Effector memory CD8-positive, alpha-beta T cell (primary cell): ENCODE measurements at regions not wholly inside any gene's neighbourhood (a gene's known extent, or its start where the extent isn't known, plus 50 kb on each side); places are given as distances from the start of the nearest gene placed in this dataset.

Experiments used
- ATAC-seq: fragments of 150-1000 bp; cut with Tn5 transposase; replicated peaks from 2 replicates; pipeline ENCODE4 v1.10.0; 2021; ENCODE audit warnings: mild to moderate bottlenecking, moderate library complexity
- DNase-seq, 3 experiments: peaks; one replicate each; pipeline ENCODE4 v3.0.0; 2021
- H3K27ac Mint-ChIP-seq, 2 donors: one replicate each; pipeline ENCODE4 v1.8.0; 2022; ENCODE audit warnings: mild to moderate bottlenecking in 2 of 2, mixed read lengths in 2 of 2, moderate library complexity in 2 of 2
- H3K27me3 Mint-ChIP-seq, 2 donors: one replicate each; pipeline ENCODE4 v1.8.0; 2022; ENCODE audit warnings: mixed read lengths in 2 of 2
- H3K36me3 Mint-ChIP-seq: one replicate; pipeline ENCODE4 v1.8.0; 2022; ENCODE audit warnings: mild to moderate bottlenecking, moderate library complexity, mixed read lengths; ENCODE audit not compliant: insufficient read depth
- H3K4me1 Mint-ChIP-seq, 2 donors: one replicate each; pipeline ENCODE4 v1.8.0; 2022; ENCODE audit warnings: low read depth in 2 of 2, mixed read lengths in 2 of 2
- H3K4me3 Mint-ChIP-seq, 2 donors: one replicate each; pipeline ENCODE4 v1.8.0; 2022; ENCODE audit warnings: mild to moderate bottlenecking in 2 of 2, mixed read lengths in 2 of 2, moderate library complexity in 2 of 2
- H3K9me3 Mint-ChIP-seq, 2 donors: one replicate each; pipeline ENCODE4 v1.8.0; 2022; ENCODE audit warnings: mixed read lengths in 2 of 2

DNA sequence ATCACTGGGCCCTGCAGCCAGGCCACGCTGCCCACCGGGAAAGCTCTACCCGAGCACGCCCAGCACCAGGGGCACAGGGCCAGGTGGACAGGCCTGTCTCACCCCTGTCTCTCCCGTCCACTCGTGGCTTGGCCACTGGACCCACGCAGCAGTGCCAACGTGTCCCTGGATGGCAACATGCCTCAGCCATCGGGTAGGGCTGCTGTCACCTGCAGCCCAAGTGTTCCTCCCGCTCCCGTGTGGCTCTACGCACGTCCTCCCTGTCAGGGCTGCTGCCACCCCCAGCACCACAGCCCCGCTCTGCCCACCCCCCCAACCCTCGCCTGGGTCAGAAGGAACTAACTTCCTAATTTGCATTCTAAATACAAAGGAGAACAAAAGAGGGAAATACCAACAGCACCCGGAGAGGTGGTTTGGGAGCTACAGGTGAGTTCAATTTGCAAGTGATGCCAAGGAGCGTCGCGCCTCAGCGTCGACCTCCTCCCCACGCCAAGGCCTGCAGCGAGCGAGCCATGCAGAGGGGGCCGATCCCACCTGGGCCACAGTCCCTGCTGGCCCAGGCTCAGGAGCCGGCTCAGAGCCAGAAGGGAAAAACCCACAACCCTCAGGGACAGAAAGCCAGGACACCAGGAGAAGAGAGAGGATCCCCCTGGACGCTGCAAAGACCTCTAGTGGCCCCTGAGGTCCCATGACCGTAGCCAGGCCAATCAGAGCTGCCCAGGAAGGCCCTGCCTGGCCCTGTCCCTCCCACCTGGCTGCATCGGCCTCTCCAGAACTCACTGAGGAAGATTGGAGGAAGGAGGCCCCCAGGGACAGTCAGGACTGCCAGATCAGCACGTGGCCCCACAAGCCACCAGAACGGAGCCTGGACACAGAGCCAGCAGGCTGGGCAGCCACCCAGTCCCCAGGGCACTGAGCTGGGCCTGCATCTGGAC, 128.4 kb upstream of the SPACA7 start:
- Mint-ChIP-seq H3K9me3 (no peaks in the 10 kb centered on the region), H3K4me3 (no peak overlapping the region), H3K36me3 (no peaks in the 10 kb centered on the region), H3K4me1 (no peaks in the 10 kb centered on the region), H3K27me3 (peaks cover 0 to 28% of the 10 kb centered on the region in 2 donors), H3K27ac (no peak overlapping the region)
- ATAC-seq: no peak
- DNase-seq: no peak

DNA sequence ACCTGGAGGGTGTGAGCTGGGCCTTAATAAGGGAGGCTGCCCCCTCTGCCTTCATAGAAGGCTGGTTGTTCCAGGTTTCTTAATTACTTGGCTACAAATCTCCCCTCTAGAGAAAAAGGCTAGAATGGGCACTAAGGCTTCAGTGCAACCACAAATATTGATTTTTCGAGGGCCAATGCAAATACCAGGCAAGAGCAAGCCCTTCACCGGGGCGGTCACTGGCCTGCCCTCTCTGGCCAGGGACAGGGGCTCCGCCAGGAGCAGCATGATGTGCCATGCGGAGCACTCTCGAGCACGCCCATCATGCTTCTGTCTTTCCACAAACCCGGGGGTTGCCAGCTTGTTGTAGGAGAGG, 127.8 kb upstream of the SPACA7 start:
- no peaks in the 10 kb centered on the region for H3K9me3 Mint-ChIP-seq

DNA sequence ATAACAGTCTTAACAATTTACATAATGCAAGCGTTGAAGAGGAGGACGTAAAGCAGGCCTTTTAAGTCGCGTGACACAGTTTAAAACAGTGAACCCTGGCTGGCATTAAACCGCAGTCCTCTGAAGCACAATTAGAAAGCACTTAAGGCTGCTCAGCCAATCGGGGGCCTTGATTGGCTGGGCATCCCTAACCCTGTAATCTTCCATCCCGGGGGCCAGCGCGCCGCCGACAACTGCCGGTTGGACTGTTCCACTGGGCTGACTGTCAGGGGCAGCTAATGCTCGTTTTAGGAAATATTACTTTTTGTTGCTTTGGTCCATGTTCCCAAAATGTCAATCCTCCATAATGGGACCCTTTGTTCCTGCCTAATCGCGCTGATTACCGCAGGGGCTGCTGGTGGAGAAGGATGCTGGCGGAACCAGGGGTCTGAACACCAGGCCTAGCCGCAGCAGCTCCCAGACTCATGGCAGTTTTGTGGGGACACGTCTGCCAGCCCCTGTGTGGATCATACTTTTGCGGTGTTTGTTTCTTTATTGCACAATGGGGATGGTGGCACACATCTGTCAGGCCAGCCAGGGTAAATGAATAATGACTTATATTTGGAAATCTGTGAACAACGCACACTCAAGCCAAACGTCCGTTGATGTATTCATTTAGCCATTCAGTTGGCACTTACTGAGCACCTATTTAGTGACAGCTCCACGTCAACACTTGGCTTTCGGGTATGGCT, 127.1 kb upstream of the SPACA7 start:
- H3K4me3 Mint-ChIP-seq: no peak overlapping the region
- DNase-seq (no peak), ATAC-seq (no peak)
- no peaks in the 10 kb centered on the region for H3K36me3 Mint-ChIP-seq
- H3K9me3 Mint-ChIP-seq: no peaks in the 10 kb centered on the region
- peaks cover 6 to 40% of the 10 kb centered on the region in 2 donors for H3K27me3 Mint-ChIP-seq
- H3K4me1 Mint-ChIP-seq: no peaks in the 10 kb centered on the region
- H3K27ac Mint-ChIP-seq: no peak overlapping the region

More for the DNA sequence above, 127.8 kb upstream of the SPACA7 start:
- no peak overlapping the region for H3K27ac Mint-ChIP-seq
- no peaks in the 10 kb centered on the region for H3K36me3 Mint-ChIP-seq
- peaks cover 0 to 34% of the 10 kb centered on the region in 2 donors for H3K27me3 Mint-ChIP-seq
- H3K4me3 Mint-ChIP-seq: no peak overlapping the region
- no peak for DNase-seq
- ATAC-seq: no peak
- H3K4me1 Mint-ChIP-seq: no peaks in the 10 kb centered on the region

DNA sequence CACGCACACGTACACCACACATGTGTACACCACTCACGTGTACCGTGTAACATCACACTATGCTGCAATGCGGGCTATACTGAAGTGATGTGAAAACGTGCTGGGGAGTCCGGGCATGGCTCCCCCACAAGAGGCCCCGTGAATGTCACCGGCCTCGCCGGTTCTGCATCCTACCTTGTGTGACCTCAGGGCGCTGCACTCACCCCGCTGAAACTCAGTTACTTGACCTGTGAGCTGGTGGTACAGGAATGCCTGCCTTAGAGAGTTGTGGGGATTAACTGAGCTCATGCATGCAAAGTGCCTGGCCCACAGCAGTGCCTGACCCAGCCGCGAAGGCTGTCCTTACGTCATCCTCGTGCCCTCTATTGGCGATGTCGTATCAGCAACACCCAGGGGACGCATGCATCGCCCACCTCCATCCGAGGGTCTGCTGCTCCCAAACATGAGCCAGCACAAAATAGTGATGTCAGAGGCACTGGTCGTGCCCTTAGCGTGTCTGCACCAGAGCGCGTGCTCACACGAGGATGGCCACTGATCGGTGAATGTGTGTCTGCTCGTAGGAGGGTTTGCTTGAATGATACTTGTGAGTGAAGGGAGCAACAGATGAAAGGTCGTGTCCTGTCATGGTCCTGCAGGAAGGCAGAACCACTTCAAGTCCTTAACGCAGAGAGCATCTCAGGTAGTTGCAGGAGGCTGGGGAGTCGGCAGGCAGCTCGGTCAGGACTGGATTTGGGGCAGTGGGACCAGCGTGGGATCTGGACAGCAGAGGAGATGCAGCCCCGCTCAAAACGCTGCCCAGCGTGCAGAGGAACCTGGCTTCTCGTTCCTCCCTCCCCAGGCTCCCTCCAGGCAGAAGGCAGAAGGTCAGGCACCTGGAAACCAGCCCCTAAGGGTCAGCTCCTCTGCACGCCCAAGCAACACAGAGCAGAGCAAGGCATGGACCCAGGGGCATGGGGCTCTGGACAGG, 126.2 kb upstream of the SPACA7 start:
- H3K27ac Mint-ChIP-seq: no peak overlapping the region
- H3K27me3 Mint-ChIP-seq: peaks cover 8 to 45% of the 10 kb centered on the region in 2 donors
- ATAC-seq (no peak), DNase-seq (no peak)
- no peaks in the 10 kb centered on the region for H3K4me1 Mint-ChIP-seq
- no peak overlapping the region for H3K4me3 Mint-ChIP-seq
- H3K36me3 Mint-ChIP-seq: no peaks in the 10 kb centered on the region
- H3K9me3 Mint-ChIP-seq: no peaks in the 10 kb centered on the region

DNA sequence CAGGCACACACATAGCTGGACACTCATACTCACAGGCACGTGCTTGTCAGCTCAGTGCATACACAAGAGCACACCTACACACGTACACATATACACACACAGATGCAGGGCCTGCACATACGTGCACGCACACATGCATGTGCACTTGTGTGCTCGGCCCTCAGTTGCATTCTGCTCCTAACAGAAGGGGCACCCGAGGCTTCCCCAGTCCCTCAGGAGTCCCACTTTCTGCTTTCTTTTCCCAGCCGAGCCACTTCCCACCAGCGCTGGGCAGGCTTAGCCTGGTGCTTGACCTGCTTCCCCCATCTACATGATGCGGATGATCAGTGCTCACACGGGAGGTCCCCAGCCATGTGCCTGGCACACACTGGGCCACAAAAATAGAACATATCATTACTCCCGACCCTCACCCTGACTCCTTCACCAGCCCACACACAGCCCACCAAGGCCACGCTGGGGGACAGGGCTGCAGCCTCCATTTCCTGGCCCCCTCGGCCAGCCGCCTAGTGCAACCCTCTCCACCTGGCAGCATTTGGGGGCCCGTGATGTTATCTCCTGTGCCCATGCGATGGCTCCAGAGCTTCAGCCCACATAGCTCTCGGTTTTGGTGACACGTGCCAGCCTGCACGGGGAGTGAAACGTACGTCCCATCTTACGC, 125.2 kb upstream of the SPACA7 start:
- Mint-ChIP-seq H3K36me3 (no peaks in the 10 kb centered on the region), H3K4me1 (no peaks in the 10 kb centered on the region), H3K27me3 (peaks cover 13 to 50% of the 10 kb centered on the region in 2 donors), H3K27ac (no peak overlapping the region), H3K4me3 (no peak overlapping the region), H3K9me3 (no peaks in the 10 kb centered on the region)
- no peak for ATAC-seq
- DNase-seq: no peak

DNA sequence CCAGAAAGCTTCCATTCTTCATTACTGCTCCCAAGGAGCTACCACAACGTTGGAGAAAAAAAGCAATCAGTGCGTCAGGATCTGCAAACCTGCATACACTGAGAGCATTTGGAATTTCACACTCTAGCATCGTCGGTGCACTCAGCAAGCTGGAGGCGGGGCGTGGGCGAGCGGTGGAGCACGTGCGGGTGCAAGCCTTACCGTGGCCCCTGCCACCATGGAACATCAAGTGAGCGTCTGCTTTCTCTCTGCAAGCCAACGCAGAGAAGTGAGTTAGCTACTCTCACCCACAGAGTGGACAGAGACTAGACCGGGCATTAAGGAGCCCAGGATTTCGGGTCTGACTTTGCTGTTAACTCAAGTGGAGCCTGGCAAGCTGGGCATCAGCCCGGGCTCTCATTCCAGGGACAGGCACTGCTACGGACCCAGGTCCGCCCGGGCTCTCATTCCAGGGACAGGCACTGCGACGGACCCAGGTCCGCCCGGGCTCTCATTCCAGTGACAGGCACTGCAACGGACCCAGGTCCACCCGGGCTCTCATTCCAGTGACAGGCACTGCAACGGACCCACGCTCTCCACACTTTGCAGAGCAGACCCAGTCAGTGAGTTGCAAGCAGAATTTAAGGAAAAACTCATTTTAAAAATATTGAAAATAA, 124.1 kb upstream of the SPACA7 start:
- H3K9me3 Mint-ChIP-seq: no peaks in the 10 kb centered on the region
- no peaks in the 10 kb centered on the region for H3K36me3 Mint-ChIP-seq
- H3K4me3 Mint-ChIP-seq: no peak overlapping the region
- ATAC-seq (no peak), DNase-seq (no peak)
- no peak overlapping the region for H3K27ac Mint-ChIP-seq
- H3K27me3 Mint-ChIP-seq: peaks cover 13 to 50% of the 10 kb centered on the region in 2 donors
- H3K4me1 Mint-ChIP-seq: no peaks in the 10 kb centered on the region

DNA sequence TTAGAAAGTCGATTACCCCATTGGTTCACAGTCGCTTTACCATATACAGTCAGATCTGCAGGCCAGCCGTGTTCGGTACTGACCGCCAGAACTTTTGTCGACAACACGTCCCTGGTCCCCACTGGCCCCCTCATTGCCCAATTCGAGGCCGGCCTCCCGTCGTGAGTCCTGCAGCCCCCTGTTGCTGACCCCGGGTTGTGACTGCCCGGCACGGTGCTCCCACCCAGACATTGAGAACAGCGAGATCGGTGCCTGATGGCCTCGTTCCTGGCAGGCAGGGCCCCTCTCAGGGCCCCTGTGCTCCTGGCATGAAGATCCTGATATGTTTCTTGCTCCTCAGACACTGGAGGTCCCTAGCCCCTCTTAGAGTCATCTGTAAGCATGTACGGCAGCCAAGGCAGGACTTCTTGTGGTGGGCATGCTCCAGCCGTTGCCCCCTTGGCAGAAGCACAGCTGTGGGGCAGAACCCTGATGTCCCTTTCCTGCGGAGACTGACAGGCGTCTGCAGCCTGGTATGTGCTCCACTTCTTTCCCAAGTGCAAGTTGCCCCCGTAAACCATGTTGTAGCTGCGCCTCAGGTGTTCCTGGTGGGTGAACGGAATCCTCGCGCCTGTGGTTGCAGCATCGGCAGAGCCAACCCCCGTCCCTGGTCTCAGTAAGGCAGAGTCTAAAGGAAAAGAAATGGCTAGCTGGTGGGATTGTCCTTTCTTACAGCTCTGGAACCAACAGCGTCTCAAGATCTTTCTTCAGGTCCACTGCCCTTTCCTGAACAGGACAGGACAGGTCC, 123.2 kb upstream of the SPACA7 start:
- Mint-ChIP-seq H3K4me1 (no peaks in the 10 kb centered on the region), H3K4me3 (no peak overlapping the region), H3K36me3 (no peaks in the 10 kb centered on the region), H3K27ac (no peak overlapping the region), H3K27me3 (peaks cover 13 to 50% of the 10 kb centered on the region in 2 donors), H3K9me3 (no peaks in the 10 kb centered on the region)
- DNase-seq (no peak), ATAC-seq (no peak)

DNA sequence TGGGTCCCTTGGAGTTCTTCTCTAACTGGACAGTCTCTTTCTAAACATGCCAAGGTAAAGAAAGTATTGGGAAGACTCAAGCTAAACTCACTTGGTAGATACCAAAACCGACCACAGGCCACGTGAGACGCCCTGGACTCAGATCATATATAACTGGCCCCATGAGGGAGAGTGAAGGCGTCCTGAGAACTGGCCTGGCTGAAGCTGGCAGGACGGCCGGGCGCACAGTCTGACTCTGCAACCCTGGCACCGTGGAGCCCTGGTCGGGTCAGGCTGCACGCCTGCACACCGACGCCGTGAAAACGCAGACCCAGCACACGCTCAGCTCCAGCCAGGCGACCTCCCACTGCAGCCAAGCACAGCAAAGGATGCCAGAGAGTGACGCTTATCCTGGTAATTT, 122.5 kb upstream of the SPACA7 start:
- no peak for ATAC-seq
- no peaks in the 10 kb centered on the region for H3K36me3 Mint-ChIP-seq

DNA sequence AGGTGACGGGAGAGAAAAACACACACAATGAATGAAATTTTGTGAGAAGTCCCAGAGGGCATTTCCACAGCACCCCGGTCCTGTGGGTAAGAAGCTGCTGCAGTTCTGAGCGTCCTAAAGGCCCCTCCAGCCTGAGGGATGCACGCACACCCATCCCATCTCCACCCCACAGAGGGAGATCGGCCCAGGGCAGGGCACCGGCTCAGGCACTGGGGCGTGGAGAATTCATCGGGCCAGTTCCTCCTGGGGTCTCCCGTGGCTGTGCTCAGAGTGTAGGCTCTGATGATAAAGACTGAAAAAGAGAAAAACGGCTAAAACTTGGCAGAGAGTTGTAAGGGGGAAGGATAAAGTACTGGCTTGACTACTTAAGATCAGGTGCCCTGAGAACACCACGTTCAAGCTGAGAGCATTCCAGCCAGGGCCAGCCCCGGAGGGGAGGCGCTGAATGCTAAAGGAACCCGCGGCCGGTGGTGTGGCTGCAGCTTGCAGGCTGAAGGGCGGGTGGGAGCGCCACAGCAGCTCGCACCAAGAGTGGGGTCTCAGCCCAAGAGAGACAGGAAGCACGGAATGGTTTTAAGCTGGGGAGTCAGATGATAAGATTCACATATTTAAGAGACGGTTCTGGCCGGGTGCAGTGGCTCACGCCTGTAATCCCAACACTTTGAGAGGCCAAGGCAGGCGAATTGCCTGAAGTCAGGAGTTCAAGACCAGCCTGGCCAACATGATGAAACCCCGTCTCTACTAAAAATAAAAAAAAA, 121.9 kb upstream of the SPACA7 start:
- Mint-ChIP-seq H3K9me3 (no peaks in the 10 kb centered on the region), H3K27me3 (peaks cover 13 to 50% of the 10 kb centered on the region in 2 donors), H3K36me3 (no peaks in the 10 kb centered on the region), H3K4me3 (no peak overlapping the region), H3K27ac (no peak overlapping the region), H3K4me1 (no peaks in the 10 kb centered on the region)
- no peak for DNase-seq
- ATAC-seq: no peak

More for the DNA sequence above, 122.5 kb upstream of the SPACA7 start:
- H3K4me3 Mint-ChIP-seq: no peak overlapping the region
- peaks cover 13 to 50% of the 10 kb centered on the region in 2 donors for H3K27me3 Mint-ChIP-seq
- H3K9me3 Mint-ChIP-seq: no peaks in the 10 kb centered on the region
- no peak overlapping the region for H3K27ac Mint-ChIP-seq
- DNase-seq: no peak
- no peaks in the 10 kb centered on the region for H3K4me1 Mint-ChIP-seq

DNA sequence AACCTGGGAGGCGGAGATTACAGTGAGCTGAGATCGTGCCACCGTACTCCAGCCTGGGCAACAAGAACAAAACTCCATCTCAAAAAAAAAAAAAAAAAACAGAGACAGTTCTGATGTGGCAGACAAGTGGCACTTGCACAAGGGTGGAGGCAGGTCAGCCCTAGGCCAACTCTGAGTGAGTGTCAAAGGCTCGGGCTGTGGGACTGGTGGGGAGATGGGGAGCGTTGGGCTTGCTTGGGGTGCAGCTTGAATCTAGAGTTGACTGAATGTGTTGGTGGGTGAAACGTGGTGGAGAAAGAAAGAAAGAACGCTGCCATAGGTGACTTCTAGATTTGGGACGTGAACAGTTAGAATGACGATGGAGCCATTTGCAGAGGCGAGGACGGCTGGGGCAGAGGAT, 121.3 kb upstream of the SPACA7 start:
- Mint-ChIP-seq H3K27me3 (peaks cover 13 to 46% of the 10 kb centered on the region in 2 donors), H3K27ac (no peak overlapping the region), H3K4me3 (no peak overlapping the region), H3K9me3 (no peaks in the 10 kb centered on the region), H3K4me1 (no peaks in the 10 kb centered on the region), H3K36me3 (no peaks in the 10 kb centered on the region)
- no peak for DNase-seq
- ATAC-seq: no peak

DNA sequence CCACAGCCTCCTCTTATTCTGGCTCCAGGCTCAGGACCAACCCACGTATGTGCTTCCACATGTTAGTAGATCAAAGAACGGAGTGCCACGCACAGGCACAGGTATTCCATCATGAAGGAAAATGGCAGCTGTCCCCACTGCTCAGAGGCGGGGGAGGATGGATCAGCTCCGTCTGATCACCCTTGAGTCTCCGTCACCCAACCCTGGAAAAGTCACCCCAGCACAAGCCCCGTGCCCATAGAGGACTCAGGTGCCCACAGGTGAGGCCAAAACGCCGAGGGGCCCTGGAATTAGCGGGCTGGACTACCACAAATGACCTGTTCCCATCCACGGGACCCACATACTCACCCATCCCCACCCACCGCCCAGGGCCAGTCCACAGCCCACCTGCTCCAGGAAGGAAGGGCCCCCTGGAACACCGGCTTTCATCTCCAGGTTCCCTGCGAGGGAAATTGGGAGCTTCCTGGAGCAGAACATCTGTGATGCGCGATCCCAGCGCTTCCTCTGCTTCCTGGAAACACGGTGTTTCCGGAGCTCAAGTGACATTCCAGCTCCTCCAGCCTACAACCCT, 120.5 kb upstream of the SPACA7 start:
- H3K9me3 Mint-ChIP-seq: no peaks in the 10 kb centered on the region
- H3K27ac Mint-ChIP-seq: no peak overlapping the region
- no peak for ATAC-seq
- H3K4me1 Mint-ChIP-seq: no peaks in the 10 kb centered on the region
- H3K27me3 Mint-ChIP-seq: peaks cover 13 to 46% of the 10 kb centered on the region in 2 donors
- H3K36me3 Mint-ChIP-seq: no peaks in the 10 kb centered on the region
- no peak overlapping the region for H3K4me3 Mint-ChIP-seq
- DNase-seq: no peak
